HG03342 (cell line): ENCODE measurements at regions not wholly inside any gene's neighbourhood (a gene's known extent, or its start where the extent isn't known, plus 50 kb on each side); places are given as distances from the start of the nearest gene placed in this dataset.
"Not testable (repeated sequence)": the region's sequence is repeated elsewhere in the genome, so short reads cannot be mapped to it uniquely, and the experiment has no call there.

Experiments used
- ATAC-seq: cut with Tn5 transposase; IDR thresholded peaks from one replicate; pipeline ENCODE4 v1.9.1; 2021; ENCODE audit warnings: mild to moderate bottlenecking, moderate library complexity; ENCODE audit not compliant: unreplicated experiment

DNA sequence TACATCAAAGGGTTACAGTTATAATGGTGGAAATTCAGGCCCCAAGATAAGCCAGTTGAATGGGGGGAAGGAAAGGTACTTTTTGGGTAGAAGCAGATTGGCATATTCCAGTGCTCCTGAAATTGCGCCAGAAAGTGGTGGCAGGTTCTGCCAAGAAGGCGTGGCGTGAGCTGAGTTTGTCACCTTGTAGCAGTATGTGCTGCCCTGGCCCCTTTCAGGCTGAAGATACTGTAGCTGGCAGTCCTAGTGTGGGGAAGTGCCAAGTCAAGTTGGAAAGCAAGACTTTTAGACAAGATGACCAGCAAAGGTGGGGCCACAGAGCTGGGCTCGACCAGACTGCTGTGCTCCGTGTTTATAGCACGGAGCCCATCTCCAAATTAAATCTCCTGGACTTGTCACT lies 133.6 kb upstream of the GLRA1 start:
- ATAC-seq, result no peak

GRCh38 chr5:152056931-152057330 lies 132.3 kb upstream of the GLRA1 start:
- ATAC-seq, result no peak

GRCh38 chr5:152052470-152052869 lies 127.8 kb upstream of the GLRA1 start:
- no peak for ATAC-seq

GRCh38 chr5:152051499-152052454 lies 127.1 kb upstream of the GLRA1 start:
- ATAC-seq, result no peak

- no peak for ATAC-seq
These were observed 121.7 kb upstream of the GLRA1 start for GRCh38 chr5:152046361-152046760.

GRCh38 chr5:152038856-152039255 lies 114.2 kb upstream of the GLRA1 start:
- not testable (repeated sequence) for ATAC-seq

DNA sequence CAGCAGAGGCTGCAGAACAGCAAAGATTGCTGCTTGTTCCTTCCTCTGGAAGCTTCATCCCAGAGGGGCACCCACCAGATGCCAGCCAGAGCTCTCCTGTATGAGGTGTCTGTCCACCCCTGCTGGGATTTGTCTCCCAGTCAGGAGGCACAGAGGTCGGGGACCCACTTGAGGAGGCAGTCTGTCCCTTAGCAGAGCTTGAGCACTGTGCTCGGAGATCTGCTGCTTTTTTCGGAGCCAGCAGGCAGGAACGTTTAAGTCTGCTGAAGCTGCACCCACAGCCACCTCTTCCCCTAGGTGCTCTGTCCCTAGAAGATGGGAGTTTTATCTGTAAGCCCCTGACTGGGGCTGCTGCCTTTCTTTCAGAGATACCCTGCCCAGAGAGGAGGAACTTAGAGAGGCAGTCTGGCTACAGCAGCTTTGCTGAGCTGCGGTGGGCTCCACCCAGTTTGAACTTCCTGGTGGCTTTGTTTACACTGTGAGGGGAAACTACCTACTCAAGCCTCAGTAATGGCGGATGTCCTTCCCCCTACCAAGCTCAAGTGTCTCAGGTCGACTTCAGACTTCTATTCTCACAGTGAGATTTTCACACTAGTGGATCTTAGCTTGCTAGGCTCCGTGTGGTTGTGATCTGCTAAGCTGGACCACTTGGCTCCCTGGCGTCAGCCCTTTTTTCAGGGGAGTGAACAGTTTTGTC lies 101.8 kb upstream of the GLRA1 start:
- not testable (repeated sequence) for ATAC-seq

- no peak for ATAC-seq
These were observed 91.8 kb upstream of the GLRA1 start for GRCh38 chr5:152016421-152016820.

GRCh38 chr5:152007653-152008335 lies 83.1 kb upstream of the GLRA1 start:
- ATAC-seq, result no peak

DNA sequence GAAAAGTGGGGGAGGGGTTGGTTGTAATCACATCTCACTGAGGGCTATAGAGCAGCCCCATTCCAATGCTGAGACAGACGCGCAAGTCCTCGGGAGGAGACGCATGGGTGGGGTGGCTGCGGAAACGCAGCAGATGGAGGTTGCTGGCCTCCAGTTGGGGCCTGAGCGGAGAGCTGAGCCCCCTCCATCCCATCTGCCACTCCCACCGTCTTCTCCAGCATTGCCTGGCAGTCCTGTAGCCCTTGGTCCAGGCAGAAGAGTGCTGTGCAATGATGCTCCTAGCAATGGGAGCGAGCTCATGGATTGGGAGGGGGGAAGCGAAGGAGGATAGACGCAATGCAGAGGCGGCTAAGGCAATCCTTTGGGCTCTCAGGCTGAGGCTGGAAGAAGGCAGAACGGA lies 79.4 kb upstream of the GLRA1 start:
- ATAC-seq, result no peak
